BLaER1 (cell line): ENCODE measurements at regions not wholly inside any gene's neighbourhood (a gene's known extent, or its start where the extent isn't known, plus 50 kb on each side); places are given as distances from the start of the nearest gene placed in this dataset.

Source experiments
- H3K27ac ChIP-seq: shearing (Covaris generic); formaldehyde crosslinking; 2 replicates; pipeline ENCODE4 v1.8.1; 2022
- H3K27me3 ChIP-seq: shearing (Covaris generic); formaldehyde crosslinking; 2 replicates; pipeline ENCODE4 v1.8.1; 2022
- H3K36me3 ChIP-seq: shearing (Covaris generic); formaldehyde crosslinking; 2 replicates; pipeline ENCODE4 v1.8.1; 2022
- H3K4me1 ChIP-seq: shearing (Covaris generic); formaldehyde crosslinking; 2 replicates; pipeline ENCODE4 v1.8.1; 2022
- H3K4me2 ChIP-seq: shearing (Covaris generic); formaldehyde crosslinking; 2 replicates; pipeline ENCODE4 v1.8.1; 2022
- H3K4me3 ChIP-seq: shearing (Covaris generic); formaldehyde crosslinking; 2 replicates; pipeline ENCODE4 v1.8.1; 2022
- H3K9ac ChIP-seq: shearing (Covaris generic); formaldehyde crosslinking; 2 replicates; pipeline ENCODE4 v1.8.1; 2022
- H3K9me3 ChIP-seq: shearing (Covaris generic); formaldehyde crosslinking; 2 replicates; pipeline ENCODE4 v1.8.1; 2022
- H4K20me1 ChIP-seq: shearing (Covaris generic); formaldehyde crosslinking; 2 replicates; pipeline ENCODE4 v1.8.1; 2022
- Cebpa-rat ChIP-seq: shearing (Covaris generic); IDR thresholded peaks from 2 replicates; pipeline ENCODE4 v1.8.1; 2022

DNA sequence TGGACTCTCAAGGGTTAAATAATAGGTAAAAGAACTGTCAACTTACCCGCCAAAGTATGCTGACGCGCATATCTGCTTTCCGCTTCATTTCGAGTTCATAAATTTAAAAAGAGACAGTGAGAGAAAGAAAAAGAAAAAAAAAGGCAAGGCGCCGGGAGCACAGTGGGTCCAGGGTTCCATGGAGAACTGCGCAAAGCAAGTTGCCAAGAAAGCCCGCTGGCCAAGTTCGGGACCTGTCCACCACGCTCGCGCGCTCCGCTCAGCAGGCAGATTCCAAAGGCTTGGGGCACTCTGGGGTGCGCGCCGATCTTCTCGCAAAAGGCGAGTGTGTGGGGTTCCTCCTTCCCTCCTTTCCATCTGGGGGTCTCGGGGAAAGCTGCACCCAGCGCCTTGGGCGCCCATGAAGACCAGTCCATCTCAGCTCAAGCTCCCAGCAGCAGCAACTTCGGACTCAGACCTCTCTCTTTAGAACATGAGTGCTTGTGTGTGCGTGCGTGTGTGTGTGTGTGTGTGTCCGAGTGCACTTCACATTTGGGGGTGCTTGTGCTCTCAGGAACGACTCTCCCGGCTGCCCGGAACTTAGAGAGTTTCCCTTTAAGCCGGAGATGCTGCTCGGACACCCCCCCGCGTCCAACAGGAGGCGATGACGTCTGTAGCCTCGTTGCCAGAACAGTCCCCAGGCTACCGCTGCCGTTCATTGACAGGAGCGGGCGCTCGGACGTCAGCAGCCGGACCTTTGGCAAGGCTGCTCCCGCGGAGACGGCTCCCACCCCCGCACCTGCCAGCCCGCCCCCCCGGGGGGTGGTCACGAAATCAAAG lies 180.0 kb downstream of the TBXT start:
- Histone ChIP-seq H3K9ac (0 out of 2 replicates have a peak overlapping the region, but pooled peaks have one; percentile 8), H3K4me3 (peak overlapping the region; percentile 51), H3K9me3 (peaks cover 9% of the 10 kb centered on the region; the same call in 1 of the 2 replicates), H4K20me1 (peaks cover 5% of the 10 kb centered on the region; the same call in 1 of the 2 replicates), H3K27me3 (peaks cover 35% of the 10 kb centered on the region), H3K36me3 (no peaks in the 10 kb centered on the region), H3K27ac (no peak overlapping the region), H3K4me1 (peaks cover 25% of the 10 kb centered on the region), H3K4me2 (peak overlapping the region; percentile 88)
- no peak for TF ChIP-seq Cebpa-rat

DNA sequence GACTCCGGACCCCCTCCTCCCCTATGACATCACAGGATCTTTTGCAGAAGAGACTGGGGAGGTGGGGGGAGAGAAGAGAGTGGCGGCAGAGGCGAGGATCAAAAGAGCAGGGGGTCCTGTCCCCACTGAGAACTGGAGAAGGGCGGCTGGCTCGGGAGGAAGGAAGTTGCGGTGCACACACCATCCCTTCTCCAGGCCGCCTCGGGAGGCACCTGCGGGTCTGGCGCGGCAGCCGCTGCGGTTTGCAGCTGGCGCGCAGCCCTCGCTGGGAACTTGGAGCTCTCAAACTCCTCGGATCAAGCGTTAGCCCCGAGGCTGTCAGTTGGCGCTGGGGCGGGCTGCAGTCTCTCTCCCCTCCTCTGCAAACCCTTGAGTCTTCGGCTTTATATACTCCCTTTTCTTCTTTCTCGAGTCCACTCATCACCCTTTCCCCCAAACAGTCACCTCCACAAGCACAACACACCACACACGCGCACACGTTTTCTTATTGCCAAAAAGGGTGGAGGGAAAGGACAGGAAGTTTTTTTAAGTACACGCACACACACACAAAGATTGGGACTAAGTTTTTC lies 180.7 kb downstream of the TBXT start:
- H3K27me3 ChIP-seq: peaks cover 35% of the 10 kb centered on the region

DNA sequence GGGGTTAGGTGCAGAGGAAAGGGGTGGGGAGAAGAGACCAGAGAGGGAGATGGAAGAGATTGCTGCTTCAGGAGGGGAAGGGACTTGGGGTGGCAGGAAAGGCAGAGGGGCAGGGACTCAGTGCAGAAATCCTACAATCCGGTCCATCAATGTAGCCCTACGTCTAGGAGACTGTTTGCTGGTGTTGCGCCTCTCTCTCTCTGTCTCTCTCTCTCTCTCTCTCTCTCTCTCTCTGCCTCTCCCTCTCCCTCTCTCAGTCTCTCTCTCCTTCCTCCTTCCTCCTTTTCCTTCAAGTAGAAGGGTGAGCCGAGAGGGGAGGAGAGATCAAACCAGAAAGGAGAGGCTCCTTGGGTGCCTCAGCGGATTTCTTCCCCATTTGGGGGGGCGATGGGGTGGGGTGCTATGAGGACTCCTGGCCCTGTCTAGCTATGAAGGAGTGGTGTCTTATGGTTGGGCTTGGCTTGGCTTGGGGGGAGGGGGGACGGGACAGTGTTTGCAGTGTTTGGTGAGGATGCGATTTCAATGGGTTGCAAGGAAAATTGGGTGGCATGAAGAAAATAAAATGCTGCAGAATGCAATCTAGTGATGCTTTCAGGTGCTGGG lies 181.2 kb downstream of the TBXT start:
- Histone ChIP-seq H3K27ac (no peak overlapping the region), H3K4me2 (peak overlapping the region; percentile 88), H3K9me3 (peaks cover 9% of the 10 kb centered on the region; the same call in 1 of the 2 replicates), H3K9ac (no peak overlapping the region), H3K4me1 (peaks cover 25% of the 10 kb centered on the region), H3K27me3 (peaks cover 35% of the 10 kb centered on the region), H3K4me3 (peak overlapping the region; percentile 51), H3K36me3 (no peaks in the 10 kb centered on the region), H4K20me1 (peaks cover 5% of the 10 kb centered on the region; the same call in 1 of the 2 replicates)
- no peak for TF ChIP-seq Cebpa-rat

More for the DNA sequence above, 180.7 kb downstream of the TBXT start:
- H3K9ac ChIP-seq: 0 out of 2 replicates have a peak overlapping the region, but pooled peaks have one; percentile 8
- H3K4me3 ChIP-seq: peak overlapping the region; percentile 51
- peaks cover 5% of the 10 kb centered on the region; the same call in 1 of the 2 replicates for H4K20me1 ChIP-seq
- peak overlapping the region; percentile 88 for H3K4me2 ChIP-seq
- TF ChIP-seq Cebpa-rat: no peak
- H3K27ac ChIP-seq: no peak overlapping the region
- peaks cover 25% of the 10 kb centered on the region for H3K4me1 ChIP-seq
- peaks cover 9% of the 10 kb centered on the region; the same call in 1 of the 2 replicates for H3K9me3 ChIP-seq
- no peaks in the 10 kb centered on the region for H3K36me3 ChIP-seq

DNA sequence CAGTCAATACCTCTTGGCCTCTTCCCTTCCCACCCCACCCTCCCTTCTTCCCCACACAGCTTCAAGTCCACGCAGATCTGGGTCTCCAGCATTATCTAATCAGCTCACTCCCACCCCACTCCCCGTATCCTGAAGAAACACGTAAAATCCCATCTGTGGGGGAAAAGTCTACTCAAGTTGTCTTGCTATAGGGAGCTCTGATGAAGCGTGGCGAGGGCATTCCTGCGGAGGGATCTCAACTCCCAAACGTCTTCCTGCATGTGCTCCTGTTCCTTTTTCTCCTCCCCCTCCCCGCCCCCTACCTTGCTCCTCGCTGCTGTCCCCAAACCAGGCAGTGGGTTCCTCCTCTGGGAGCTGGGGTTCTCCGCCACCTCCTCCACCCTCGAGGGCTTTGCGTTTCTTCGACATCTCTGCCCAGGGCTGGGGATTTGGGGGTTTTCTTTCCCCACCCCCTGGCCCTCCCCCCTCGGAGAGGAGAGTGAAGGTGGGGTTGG lies 181.8 kb downstream of the TBXT start:
- H3K4me3 ChIP-seq: no peak overlapping the region
- peaks cover 9% of the 10 kb centered on the region; the same call in 1 of the 2 replicates for H3K9me3 ChIP-seq
- peak overlapping the region; percentile 88 for H3K4me2 ChIP-seq
- H3K9ac ChIP-seq: no peak overlapping the region
- TF ChIP-seq Cebpa-rat: no peak
- H3K36me3 ChIP-seq: no peaks in the 10 kb centered on the region
- H3K4me1 ChIP-seq: peaks cover 25% of the 10 kb centered on the region
- H3K27ac ChIP-seq: no peak overlapping the region
- H3K27me3 ChIP-seq: peaks cover 35% of the 10 kb centered on the region
- H4K20me1 ChIP-seq: peaks cover 5% of the 10 kb centered on the region; the same call in 1 of the 2 replicates

DNA sequence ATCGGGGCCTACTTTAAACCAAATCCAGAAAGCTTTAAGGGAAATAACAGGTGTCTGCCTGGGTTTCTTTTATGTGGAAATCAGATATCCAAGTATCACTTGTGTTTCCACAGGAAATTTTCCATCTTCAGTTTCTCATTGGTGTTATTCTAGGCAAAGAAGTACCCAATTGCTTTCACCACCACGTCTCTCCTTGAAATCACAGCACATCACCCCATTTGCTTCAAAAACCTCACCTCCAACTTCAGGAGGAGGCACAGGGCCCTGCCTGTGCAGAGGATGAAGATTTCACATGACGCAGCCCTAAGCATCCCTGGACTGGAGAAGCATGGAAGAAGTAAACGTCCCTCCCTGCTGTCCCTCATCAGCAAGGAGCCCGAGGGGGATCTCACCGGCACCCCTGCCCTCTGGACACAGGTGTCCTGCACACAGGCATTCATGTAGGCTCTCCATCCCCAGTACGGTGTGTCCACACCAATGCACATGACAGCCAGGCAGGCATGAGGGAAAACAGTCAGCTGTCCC lies 182.3 kb downstream of the TBXT start:
- H3K9me3 ChIP-seq: peaks cover 9% of the 10 kb centered on the region; the same call in 1 of the 2 replicates
- no peak for TF ChIP-seq Cebpa-rat
- H3K27me3 ChIP-seq: peaks cover 35% of the 10 kb centered on the region
- H3K27ac ChIP-seq: no peak overlapping the region
- H4K20me1 ChIP-seq: peaks cover 5% of the 10 kb centered on the region; the same call in 1 of the 2 replicates
- H3K4me1 ChIP-seq: peaks cover 25% of the 10 kb centered on the region
- no peak overlapping the region for H3K9ac ChIP-seq
- no peaks in the 10 kb centered on the region for H3K36me3 ChIP-seq
- no peak overlapping the region for H3K4me3 ChIP-seq
- H3K4me2 ChIP-seq: no peak overlapping the region

DNA sequence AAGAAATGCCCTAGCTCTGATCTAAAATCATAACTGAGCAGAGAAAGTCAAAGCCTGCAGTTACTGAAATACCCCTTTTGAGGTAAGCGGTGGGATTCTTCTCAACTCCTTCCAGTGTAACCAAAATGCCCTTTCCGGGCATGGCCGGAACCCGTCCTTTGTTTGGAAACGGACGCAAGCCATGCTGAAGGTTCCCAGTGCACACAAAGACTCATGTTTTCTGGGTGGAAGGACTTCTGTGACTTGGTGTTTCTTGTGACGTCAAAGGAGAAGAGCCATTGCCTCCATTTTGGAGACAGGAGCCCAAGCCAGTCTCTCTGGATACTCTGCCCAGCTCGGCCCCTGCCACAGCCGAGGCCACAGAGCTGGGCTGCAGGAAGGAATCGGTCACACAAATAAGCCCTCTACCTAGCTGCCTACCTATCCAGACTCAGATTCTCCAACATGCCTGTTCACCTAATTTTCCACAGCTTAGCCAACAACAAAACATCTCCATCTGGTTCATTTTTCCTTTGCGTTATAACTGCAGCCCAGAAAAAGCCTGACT lies 182.8 kb downstream of the TBXT start:
- Histone ChIP-seq H3K27me3 (peaks cover 30% of the 10 kb centered on the region), H3K4me3 (no peak overlapping the region), H3K4me2 (no peak overlapping the region), H4K20me1 (peaks cover 5% of the 10 kb centered on the region; the same call in 1 of the 2 replicates), H3K9ac (no peak overlapping the region), H3K9me3 (peaks cover 9% of the 10 kb centered on the region; the same call in 1 of the 2 replicates), H3K27ac (no peak overlapping the region), H3K36me3 (no peaks in the 10 kb centered on the region), H3K4me1 (peaks cover 25% of the 10 kb centered on the region)
- TF ChIP-seq Cebpa-rat: no peak

DNA sequence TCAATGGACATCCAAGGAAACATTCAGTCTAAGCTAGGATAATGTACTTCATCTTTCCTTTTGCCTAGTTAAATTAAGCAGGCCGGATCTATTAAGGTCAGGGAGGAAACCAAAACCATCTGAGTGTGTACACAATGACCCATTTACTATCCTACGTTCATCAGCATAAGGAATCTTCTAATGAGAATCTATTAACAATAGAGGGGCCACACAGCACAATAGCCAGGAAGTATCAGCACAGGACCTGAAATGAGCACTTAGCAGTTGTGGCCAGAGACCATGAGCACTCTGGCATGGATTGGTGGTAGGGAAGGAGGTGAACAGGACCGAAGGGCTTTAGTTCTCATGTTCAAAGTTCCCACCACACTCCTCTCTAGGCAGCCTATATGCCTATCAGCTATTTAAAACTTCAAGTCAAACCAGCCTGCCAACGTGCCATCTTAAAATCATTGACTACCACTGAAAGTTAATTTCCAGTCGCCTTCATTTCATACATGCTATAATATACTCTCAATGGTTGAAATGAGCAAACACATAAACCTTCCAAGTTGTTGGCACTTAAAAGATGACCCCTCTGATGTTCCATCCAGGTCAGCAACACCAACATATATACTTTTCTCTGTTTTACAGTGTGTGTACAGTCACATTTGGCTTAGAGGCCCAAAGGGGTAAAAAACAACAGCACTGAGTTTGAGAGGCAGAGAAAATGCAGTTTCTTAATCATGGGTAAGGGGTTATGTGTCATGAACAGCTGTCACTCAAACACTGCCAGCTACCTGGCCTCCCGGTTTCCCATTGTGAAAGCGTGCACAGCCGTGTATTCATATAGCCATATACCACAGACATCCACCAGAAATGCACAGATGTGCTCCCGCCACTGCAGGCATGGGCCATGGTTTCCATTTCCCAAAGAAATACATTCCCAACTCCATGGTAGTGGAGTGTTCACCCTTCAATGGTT lies 184.3 kb downstream of the TBXT start:
- H3K4me1 ChIP-seq: peaks cover 25% of the 10 kb centered on the region
- peaks cover under 1% of the 10 kb centered on the region; the same call in 1 of the 2 replicates for H3K9me3 ChIP-seq
- H4K20me1 ChIP-seq: peaks cover 5% of the 10 kb centered on the region; the same call in 1 of the 2 replicates
- no peak overlapping the region for H3K27ac ChIP-seq
- peaks cover 16% of the 10 kb centered on the region for H3K27me3 ChIP-seq
- no peaks in the 10 kb centered on the region for H3K36me3 ChIP-seq
- TF ChIP-seq Cebpa-rat: no peak
- no peak overlapping the region for H3K9ac ChIP-seq
- no peak overlapping the region for H3K4me3 ChIP-seq
- H3K4me2 ChIP-seq: no peak overlapping the region

DNA sequence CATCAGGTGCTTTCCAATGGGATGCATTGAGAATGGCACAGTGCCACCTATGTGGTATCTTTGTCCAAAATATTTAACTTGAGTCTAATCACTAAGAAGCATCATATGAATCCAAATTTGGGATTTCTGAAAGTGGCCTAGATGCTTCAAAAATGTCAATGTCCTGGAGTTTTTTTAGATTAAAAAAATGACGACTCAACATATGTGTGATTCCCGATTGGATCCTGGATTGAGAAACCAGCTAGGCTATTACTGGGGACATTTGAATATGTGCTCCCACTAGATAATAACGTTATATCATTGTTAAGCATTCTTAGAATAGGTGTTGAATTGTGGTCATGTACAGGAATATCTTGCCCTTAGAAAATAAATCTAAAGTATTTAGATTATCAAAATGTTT lies 189.2 kb downstream of the TBXT start:
- Histone ChIP-seq H3K27ac (no peak overlapping the region), H3K36me3 (no peaks in the 10 kb centered on the region), H3K9ac (no peak overlapping the region), H4K20me1 (no peaks in the 10 kb centered on the region), H3K4me2 (no peak overlapping the region), H3K9me3 (no peaks in the 10 kb centered on the region), H3K27me3 (no peaks in the 10 kb centered on the region), H3K4me3 (no peak overlapping the region), H3K4me1 (no peaks in the 10 kb centered on the region)
- no peak for TF ChIP-seq Cebpa-rat
